HepG2 (cell line): ENCODE measurements at regions not wholly inside any gene's neighbourhood (a gene's known extent, or its start where the extent isn't known, plus 50 kb on each side); places are given as distances from the start of the nearest gene placed in this dataset.

ENCODE experiments used
- ATAC-seq: fragments of 200-7000 bp; cut with Tn5 transposase; 3 replicates; pipeline ENCODE4 v1.9.1; 2020; ENCODE audit warnings: mild to moderate bottlenecking, moderate library complexity
- BruUV-seq: library from RNA; stranded (reverse); fragments of 400-500 nt; replicated peaks from 2 replicates; lab custom pipeline; 2021; lab: Mats Ljungman, UMichigan
- CTCF ChIA-PET: fragments of 300-600 bp; formaldehyde crosslinking; extraction: SDS; loops from one replicate; lab custom pipeline; 2021; ENCODE audit warnings: low total read pairs, inconsistent platforms, low intra/inter-chr PET ratio; lab: Yijun Ruan, JAX
- POLR2A ChIA-PET: fragments of 350-600 bp; sonication (Branson Sonifier 250); formaldehyde crosslinking; loops from one replicate; lab custom pipeline; 2020; ENCODE audit warnings: antibody characterized with exemption, inconsistent platforms; lab: Yijun Ruan, JAX
- DNase-seq: peaks from one replicate; pipeline ENCODE4 v3.0.0-alpha.2; 2015; ENCODE audit warnings: low spot score
- FAIRE-seq: peaks from 3 replicates; lab custom pipeline; 2011; peaks lifted over from hg19 to GRCh38; lab: Jason Lieb, UNC
- H2AFZ ChIP-seq: one replicate; pipeline ENCODE4 v1.6.1; 2011; ENCODE audit warnings: low read length, inconsistent platforms
- H3K27ac ChIP-seq: fragments of 300-600 bp; 3 replicates; pipeline ENCODE4 v1.8.0; 2011; ENCODE audit warnings: mixed run types, mild to moderate bottlenecking, mixed read lengths, low read length, inconsistent platforms; ENCODE audit not compliant: insufficient read depth; ENCODE audit errors: extremely low read length
- H3K27me3 ChIP-seq, 2 experiments: fragments of 200-600 bp in 1 of 2; 2 replicates in 1 of 2; 3 replicates in 1 of 2; pipeline versions ENCODE4 v1.6.0 to v1.8.0; 2011; ENCODE audit warnings: low read length in 2 of 2, mild to moderate bottlenecking in 2 of 2, moderate library complexity in 2 of 2, inconsistent platforms in 1 of 2; ENCODE audit not compliant: insufficient read depth in 2 of 2, control insufficient read depth in 1 of 2
- H3K36me3 ChIP-seq, 2 experiments: fragments of 200-600 bp in 1 of 2; replicated peaks in 1 of 2; 2 replicates in 1 of 2; 3 replicates in 1 of 2; pipeline versions ENCODE4 v1.5.1 to v1.8.0; 2011; ENCODE audit warnings: low read length in 2 of 2, inconsistent platforms in 1 of 2; ENCODE audit not compliant: insufficient read depth in 2 of 2, control insufficient read depth in 1 of 2
- H3K4me1 ChIP-seq: 2 replicates; pipeline ENCODE4 v1.5.1; 2012; ENCODE audit warnings: low read length, inconsistent platforms; ENCODE audit not compliant: insufficient read depth
- H3K4me2 ChIP-seq: 2 replicates; pipeline ENCODE4 v1.6.0; 2011; ENCODE audit warnings: low read depth, low read length, inconsistent platforms
- H3K4me3 ChIP-seq, 3 experiments: fragments of 200-600 bp in 1 of 3; sonication (generic), shearing (Covaris generic) in 1 of 3; replicated peaks in 1 of 3; 2 replicates each; pipeline ENCODE4 v1.5.1; 2011 to 2016; ENCODE audit warnings: low read length in 3 of 3, inconsistent platforms in 2 of 3, low read depth in 2 of 3, mild to moderate bottlenecking in 2 of 3, control low read depth in 1 of 3, mixed read lengths in 1 of 3; ENCODE audit not compliant: insufficient read depth in 1 of 3
- H3K79me2 ChIP-seq: one replicate; pipeline ENCODE4 v1.6.1; 2011; ENCODE audit warnings: low read length, inconsistent platforms; ENCODE audit not compliant: insufficient read depth
- H3K9ac ChIP-seq: 2 replicates; pipeline ENCODE4 v1.6.0; 2011; ENCODE audit warnings: mild to moderate bottlenecking, low read depth, low read length, inconsistent platforms; ENCODE audit not compliant: insufficient read depth
- H3K9me3 ChIP-seq: 2 replicates; pipeline ENCODE4 v1.5.1; 2012; ENCODE audit warnings: mild to moderate bottlenecking, low read length
- H4K20me1 ChIP-seq: 2 replicates; pipeline ENCODE4 v1.6.0; 2011; ENCODE audit warnings: inconsistent platforms, mild to moderate bottlenecking, low read length, moderate library complexity; ENCODE audit not compliant: insufficient read depth
- ATF7 ChIP-seq, 2 experiments: fragments of 450-650 bp in 1 of 2; sonication (generic) in 1 of 2; formaldehyde crosslinking in 1 of 2; IDR thresholded peaks; 2 replicates each; pipeline versions ENCODE4 v1.4.0 to v1.6.1; 2016 to 2020; ENCODE audit warnings: antibody characterized with exemption in 1 of 2, mild to moderate bottlenecking in 1 of 2, missing genetic modification reagents in 1 of 2
- CREB1 ChIP-seq, 2 experiments: fragments of 450-650 bp in 1 of 2; IDR thresholded peaks; 2 replicates each; pipeline ENCODE4 v1.6.1; 2016 to 2017; ENCODE audit warnings: control low read depth in 1 of 2, mild to moderate bottlenecking in 1 of 2, missing compliant biosample characterization in 1 of 2, missing genetic modification characterization in 1 of 2
- EED ChIP-seq: sonication (generic); formaldehyde crosslinking; IDR thresholded peaks from 2 replicates; pipeline ENCODE4 v1.5.0; 2020; ENCODE audit warnings: mild to moderate bottlenecking, missing genetic modification reagents
- FOXC1 ChIP-seq: sonication (generic); formaldehyde crosslinking; IDR thresholded peaks from 2 replicates; pipeline ENCODE4 v1.8.0; 2022; ENCODE audit warnings: mild to moderate bottlenecking, missing genetic modification reagents, borderline replicate concordance
- FOXJ3 ChIP-seq: sonication (generic); formaldehyde crosslinking; IDR thresholded peaks from 2 replicates; pipeline ENCODE4 v1.4.0; 2020; ENCODE audit warnings: missing genetic modification reagents, mild to moderate bottlenecking, borderline replicate concordance
- SAFB2 ChIP-seq: sonication (generic); formaldehyde crosslinking; IDR thresholded peaks from 2 replicates; pipeline ENCODE4 v1.5.1; 2020; ENCODE audit warnings: missing genetic modification reagents, low read depth, mild to moderate bottlenecking, borderline replicate concordance
- ZBTB20 ChIP-seq: sonication (generic); formaldehyde crosslinking; IDR thresholded peaks from 2 replicates; pipeline ENCODE4 v1.8.1; 2023; ENCODE audit warnings: missing genetic modification reagents, low read depth, mild to moderate bottlenecking, borderline replicate concordance
- ZBTB34 ChIP-seq: sonication (generic); formaldehyde crosslinking; IDR thresholded peaks from 2 replicates; pipeline ENCODE4 v1.8.0; 2022; ENCODE audit warnings: mild to moderate bottlenecking, missing genetic modification reagents
- ZFAT ChIP-seq: sonication (generic); formaldehyde crosslinking; conservative IDR thresholded peaks from 2 replicates; pipeline ENCODE4 v1.8.1; 2023; ENCODE audit warnings: missing genetic modification reagents, inconsistent platforms
- ZNF331 ChIP-seq: sonication (generic); formaldehyde crosslinking; IDR thresholded peaks from 2 replicates; pipeline ENCODE4 v1.4.0; 2020; ENCODE audit warnings: missing genetic modification reagents
- ZNF546 ChIP-seq: sonication (generic); formaldehyde crosslinking; conservative IDR thresholded peaks from 2 replicates; pipeline ENCODE4 v1.8.1; 2023; ENCODE audit warnings: mild to moderate bottlenecking, missing genetic modification reagents
- ZNF660 ChIP-seq: sonication (generic); formaldehyde crosslinking; IDR thresholded peaks from 2 replicates; pipeline ENCODE4 v1.5.1; 2020; ENCODE audit warnings: mild to moderate bottlenecking, low read depth, missing genetic modification reagents, borderline replicate concordance
- ZNF773 ChIP-seq: sonication (generic); formaldehyde crosslinking; IDR thresholded peaks from 2 replicates; pipeline ENCODE4 v1.4.0; 2020; ENCODE audit warnings: missing genetic modification reagents, borderline replicate concordance
- ZNF788 ChIP-seq: sonication (generic); formaldehyde crosslinking; IDR thresholded peaks from 2 replicates; pipeline ENCODE4 v1.5.0; 2020; ENCODE audit warnings: mild to moderate bottlenecking, missing genetic modification reagents, borderline replicate concordance
- WGBS: methylation state at CpG from one replicate; pipeline ENCODE4 v1.1.6; 2017; ENCODE audit warnings: low lambda C conversion rate; 5-methylcytosine and 5-hydroxymethylcytosine counted together
- in situ Hi-C: cut with HindIII; loops from 2 replicates; pipeline ENCODE4 v1.10.0; 2017; ENCODE audit warnings: low pct_unique_long_range_greater_than_20kb; ENCODE audit not compliant: extremely low pct_ligation_motif_present
- intact Hi-C: fragments of 100-400 bp; cut with micrococcal nuclease; formaldehyde crosslinking; loops from one replicate; pipeline ENCODE4 v1.10.0; 2022; ENCODE audit not compliant: unreplicated experiment

DNA sequence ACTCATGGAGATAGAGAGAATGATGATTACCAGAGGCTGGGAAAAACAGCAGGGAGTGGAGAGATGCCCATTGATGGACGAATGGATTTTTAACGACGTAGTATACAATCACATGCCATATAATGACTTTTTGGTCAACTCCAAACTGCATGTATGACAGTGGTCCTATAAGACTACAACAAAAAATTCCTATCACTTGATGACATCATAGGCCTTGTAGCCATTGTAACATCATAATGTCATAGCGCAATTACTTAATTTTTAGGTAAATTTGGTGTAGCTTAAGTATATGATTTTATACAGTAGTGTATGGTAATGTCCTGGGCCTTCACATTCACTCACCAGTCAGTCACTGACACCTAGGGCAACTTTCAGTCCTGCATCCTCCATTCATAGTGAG is 264.3 kb downstream of the RAP2B start:
- no TSS peak for BruUV-seq
- H3K9me3 ChIP-seq = peaks cover 26% of the 10 kb centered on the region
- intact Hi-C loops = no loop called here
- 16% methylated on average over 4 of the region's 4 CpGs for WGBS
- H3K4me3 ChIP-seq = no peak overlapping the region
- ChIA-PET CTCF (no interaction called here), POLR2A (no interaction called here)
- H3K9ac ChIP-seq = no peak overlapping the region
- in situ Hi-C loops = loop anchor here (25.0 kb wide), 1 partner anchor 389 kb away; no protein-coding TSS in a partner anchor
- H3K36me3 ChIP-seq = no peaks in the 10 kb centered on the region
- FAIRE-seq (no peak), ATAC-seq (no peak), DNase-seq (no peak)
- TF ChIP-seq ZNF788 (no peak), ATF7 (IDR thresholded peaks at IDR 0.05) (peak; percentile 80), ATF7 (CRISPR knock-in tag; IDR thresholded peaks at IDR 0.05) (no peak), CREB1 (IDR thresholded peaks at IDR 0.05) (peak; percentile 78), CREB1 (CRISPR knock-in tag; IDR thresholded peaks at IDR 0.05) (no peak)
- no peaks in the 10 kb centered on the region for H3K79me2 ChIP-seq
- no peaks in the 10 kb centered on the region for H4K20me1 ChIP-seq
- no peak overlapping the region for H2AFZ ChIP-seq
- no peaks in the 10 kb centered on the region for H3K27me3 ChIP-seq
- H3K4me2 ChIP-seq = no peak overlapping the region
- H3K4me1 ChIP-seq = no peaks in the 10 kb centered on the region
- no peak overlapping the region for H3K27ac ChIP-seq

DNA sequence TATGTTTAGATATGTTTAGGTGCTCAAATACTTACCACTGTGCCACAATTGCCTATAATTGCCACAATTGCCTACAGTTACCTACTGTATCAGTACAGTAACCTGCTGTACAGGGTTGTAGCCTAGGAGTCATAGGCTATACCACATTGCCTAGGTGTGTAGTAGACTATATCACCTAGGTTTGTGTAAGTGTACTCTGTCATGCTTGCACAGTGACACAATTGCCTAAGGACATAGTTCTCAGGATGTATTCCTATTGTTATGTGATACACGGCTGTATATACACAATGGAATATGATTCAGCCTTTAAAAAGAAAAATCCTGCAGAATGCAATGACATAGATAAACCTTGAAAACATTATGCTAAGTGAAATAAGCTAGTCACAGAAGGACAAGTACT is 264.8 kb downstream of the RAP2B start:
- H4K20me1 ChIP-seq = no peaks in the 10 kb centered on the region
- H3K4me3 ChIP-seq = no peak overlapping the region
- H3K27me3 ChIP-seq = no peaks in the 10 kb centered on the region
- TF ChIP-seq SAFB2 (no peak), ZNF773 (CRISPR knock-in tag) (no peak), ZFAT (CRISPR knock-in tag) (no peak), FOXC1 (CRISPR knock-in tag) (no peak), EED (no peak), ZNF331 (no peak), FOXJ3 (CRISPR knock-in tag) (no peak), ZBTB34 (CRISPR knock-in tag) (no peak), ZNF660 (CRISPR knock-in tag) (no peak), ZNF546 (no peak), ZBTB20 (CRISPR knock-in tag) (no peak)
- ChIA-PET POLR2A (no interaction called here), CTCF (no interaction called here)
- intact Hi-C loops = no loop called here
- no peaks in the 10 kb centered on the region for H3K79me2 ChIP-seq
- 0% methylated on average over 1 of the region's 1 CpG for WGBS
- H3K4me2 ChIP-seq = no peak overlapping the region
- H3K36me3 ChIP-seq = no peaks in the 10 kb centered on the region
- H3K9me3 ChIP-seq = peaks cover 22% of the 10 kb centered on the region
- H2AFZ ChIP-seq = no peak overlapping the region
- in situ Hi-C loops = loop anchor here (25.0 kb wide), 1 partner anchor 390 kb away; no protein-coding TSS in a partner anchor
- no peak for ATAC-seq
- no peaks in the 10 kb centered on the region for H3K4me1 ChIP-seq
- H3K27ac ChIP-seq = no peak overlapping the region
- FAIRE-seq = no peak
- H3K9ac ChIP-seq = no peak overlapping the region
- no peak for DNase-seq
- no TSS peak for BruUV-seq
